RCC 7860 (cell line): ENCODE measurements at regions not wholly inside any gene's neighbourhood (a gene's known extent, or its start where the extent isn't known, plus 50 kb on each side); places are given as distances from the start of the nearest gene placed in this dataset.

Source experiments
- DNase-seq: peaks from one replicate; pipeline ENCODE4 v3.0.0-alpha.2; 2015; ENCODE audit warnings: low spot score
- FAIRE-seq: peaks from 2 replicates; lab custom pipeline; 2012; peaks lifted over from hg19 to GRCh38; lab: Jason Lieb, UNC

DNA sequence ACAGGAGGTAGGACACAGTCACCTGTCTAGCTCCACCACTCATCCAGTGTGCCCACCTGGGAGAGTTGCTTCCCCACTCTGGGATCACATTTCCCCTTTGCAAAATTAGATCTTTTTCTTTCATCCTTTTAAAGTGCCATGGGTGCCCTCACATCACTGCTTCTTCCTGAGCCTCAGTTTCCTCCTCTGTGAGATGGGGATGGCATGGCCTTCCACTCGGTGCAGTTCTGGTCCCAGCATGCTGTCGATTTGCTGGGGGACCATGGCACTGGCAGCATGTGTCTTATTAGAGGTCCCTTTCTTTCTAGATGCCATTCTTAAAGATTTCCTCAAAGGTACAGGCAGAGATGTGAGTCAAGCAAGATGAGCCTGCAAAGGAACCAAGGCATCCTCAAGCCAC lies 158.3 kb upstream of the ZMIZ1 start:
- FAIRE-seq (no peak), DNase-seq (no peak)

DNA sequence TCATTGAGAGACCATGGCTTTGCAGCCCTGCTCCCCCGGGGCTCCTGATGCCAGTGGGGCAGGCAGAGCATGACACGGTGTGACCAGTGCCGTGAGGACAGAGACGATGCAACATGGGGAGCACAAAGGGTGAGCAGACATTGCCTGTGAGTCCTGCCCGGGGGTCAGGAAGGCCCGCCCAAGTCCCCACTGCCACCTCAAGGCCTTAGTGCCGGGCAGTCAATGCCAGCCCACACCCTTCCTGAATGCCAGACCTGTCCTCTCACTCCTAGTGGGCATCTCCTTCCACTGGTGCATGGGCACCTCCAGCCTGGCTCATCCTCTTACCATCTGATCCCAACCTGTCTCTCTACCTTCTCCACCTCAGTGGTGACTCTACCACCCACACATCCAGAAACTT lies 157.9 kb upstream of the ZMIZ1 start:
- no peak for FAIRE-seq
- no peak for DNase-seq

DNA sequence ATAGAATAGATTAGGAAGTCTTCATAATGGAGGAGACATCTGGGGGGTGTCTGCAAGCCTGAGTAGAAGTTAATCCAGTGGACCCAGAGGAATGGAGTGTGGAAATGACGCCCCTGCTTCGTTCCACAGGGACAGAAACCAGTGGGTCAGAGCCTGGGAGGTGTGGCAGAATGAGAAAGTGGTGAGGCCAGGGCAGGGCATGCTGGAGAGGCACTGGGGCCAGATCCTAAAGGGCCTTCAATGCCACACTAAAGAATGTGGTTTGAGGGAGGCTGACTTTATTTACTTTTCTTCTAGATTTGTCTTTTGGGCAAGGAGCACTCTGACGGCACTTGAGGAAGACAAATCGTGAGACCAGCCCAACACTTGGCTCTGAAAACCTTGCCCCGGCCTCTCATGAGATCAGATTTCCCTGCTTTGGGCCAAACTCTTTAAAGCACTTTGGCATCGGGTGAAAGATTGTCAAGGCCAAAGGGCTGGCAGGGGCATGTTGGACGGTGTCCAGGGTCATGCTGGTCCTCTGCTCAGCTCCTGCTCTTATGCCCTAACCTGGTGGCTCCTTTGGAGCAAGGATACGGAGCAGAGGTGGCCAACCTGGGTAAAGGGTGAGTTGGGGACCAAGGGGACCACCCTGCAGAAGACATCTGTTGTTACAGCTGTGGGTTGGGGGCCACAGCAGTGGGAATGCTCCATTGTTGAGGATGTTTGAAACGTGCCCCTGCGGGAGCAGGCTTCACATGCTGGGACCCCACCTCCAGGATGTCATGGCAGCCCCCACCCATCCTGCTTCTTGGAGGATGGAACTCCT lies 157.0 kb upstream of the ZMIZ1 start:
- FAIRE-seq, result no peak

DNA sequence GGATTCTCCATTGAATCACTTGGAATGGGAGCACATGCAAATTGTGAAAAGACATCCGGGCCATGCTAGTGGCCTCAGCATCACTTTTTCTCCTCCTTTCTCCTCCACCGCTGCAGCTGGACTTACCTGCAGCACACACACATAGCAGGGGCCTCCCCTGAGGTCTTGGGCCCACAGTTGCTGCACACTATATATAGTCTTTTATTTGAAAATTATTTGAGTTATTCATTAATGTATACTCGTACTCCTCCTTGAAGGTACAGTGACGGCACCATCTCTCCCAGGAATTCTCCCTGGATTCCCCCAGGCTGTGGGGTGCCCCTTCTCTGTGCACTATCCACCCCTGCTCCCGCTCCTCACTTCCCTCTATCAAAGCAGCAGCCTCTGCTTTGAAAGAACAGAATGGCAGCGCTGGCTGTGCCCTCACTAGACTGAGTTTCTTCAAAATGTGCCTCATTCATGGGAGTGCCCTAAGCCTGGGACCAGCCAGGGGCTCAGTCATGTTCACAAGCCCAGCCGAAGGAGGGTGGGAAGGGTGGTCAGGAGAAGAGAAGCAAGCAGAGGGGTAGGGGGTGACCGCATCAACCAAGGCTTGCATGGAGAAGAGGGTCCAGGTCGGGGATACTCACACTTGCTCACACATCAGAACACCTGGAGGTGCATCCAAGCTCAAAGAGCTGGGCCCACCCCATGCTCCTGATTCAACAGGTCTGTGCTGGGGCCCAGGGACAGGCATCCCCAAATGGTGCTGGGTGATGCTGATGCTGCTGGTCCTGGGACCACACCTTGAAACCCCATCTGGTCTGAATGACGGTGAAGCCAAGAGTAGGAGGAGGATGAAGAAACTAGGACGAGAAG lies 156.2 kb upstream of the ZMIZ1 start:
- FAIRE-seq, result no peak
- no peak for DNase-seq

More for the DNA sequence above, 157.0 kb upstream of the ZMIZ1 start:
- no peak for DNase-seq

DNA sequence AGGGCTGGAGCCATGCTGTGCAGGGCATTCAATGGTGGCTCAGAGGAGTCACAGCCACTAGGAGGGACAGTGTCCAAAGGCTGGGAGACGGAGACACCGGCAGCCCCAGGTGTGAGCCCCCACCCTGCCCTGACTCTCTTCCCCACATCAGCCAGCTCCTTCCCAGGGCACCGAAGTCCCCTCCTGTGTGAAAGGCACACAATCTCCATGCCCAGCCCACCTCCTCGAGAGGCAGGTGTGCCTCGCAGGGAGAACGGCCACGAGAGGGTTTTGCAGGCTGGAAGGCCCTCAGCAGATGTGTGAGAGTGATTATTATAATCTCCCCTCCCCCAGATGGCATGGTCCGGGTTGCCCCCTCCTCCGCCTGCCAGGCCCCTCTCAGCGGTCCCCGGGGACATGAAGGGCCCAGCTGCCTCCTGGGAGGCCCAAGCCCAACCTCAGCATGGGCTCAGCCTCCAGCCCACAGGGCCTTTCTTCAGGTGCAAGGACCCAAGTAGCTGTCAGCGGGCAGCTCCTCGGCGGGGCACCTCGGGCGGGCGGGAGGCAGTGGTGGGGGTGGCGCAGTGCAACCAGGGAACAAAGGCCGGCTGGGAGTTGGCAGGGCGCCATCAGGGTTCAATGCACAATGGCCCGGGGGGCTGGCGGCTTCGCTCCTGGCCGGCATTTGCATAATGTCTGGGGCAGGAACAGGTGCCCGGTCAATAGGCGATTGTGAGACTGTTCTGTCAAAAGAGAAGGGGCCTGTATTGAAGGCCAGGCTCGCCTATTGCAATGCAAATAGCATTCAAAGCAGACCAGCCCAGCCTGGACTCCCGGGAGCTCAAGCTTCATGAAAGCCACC lies 155.3 kb upstream of the ZMIZ1 start:
- FAIRE-seq, result no peak
- DNase-seq, result no peak

DNA sequence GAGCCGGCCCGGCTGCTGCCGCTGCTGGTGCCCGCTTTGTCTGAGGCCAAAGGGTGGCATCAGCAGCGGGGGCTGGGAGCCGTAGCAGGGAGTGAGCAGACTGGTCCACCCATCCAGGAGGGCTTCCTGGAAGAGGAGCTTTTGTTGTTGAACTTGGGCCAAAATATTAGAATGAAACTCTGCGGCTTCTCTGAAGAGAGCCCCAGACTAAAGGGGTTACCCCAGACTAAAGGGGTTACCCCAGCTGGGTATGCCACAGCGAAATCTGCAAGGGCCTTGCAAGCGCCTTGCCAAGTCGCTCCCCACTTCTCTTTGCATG lies 154.7 kb upstream of the ZMIZ1 start:
- FAIRE-seq (no peak), DNase-seq (no peak)

DNA sequence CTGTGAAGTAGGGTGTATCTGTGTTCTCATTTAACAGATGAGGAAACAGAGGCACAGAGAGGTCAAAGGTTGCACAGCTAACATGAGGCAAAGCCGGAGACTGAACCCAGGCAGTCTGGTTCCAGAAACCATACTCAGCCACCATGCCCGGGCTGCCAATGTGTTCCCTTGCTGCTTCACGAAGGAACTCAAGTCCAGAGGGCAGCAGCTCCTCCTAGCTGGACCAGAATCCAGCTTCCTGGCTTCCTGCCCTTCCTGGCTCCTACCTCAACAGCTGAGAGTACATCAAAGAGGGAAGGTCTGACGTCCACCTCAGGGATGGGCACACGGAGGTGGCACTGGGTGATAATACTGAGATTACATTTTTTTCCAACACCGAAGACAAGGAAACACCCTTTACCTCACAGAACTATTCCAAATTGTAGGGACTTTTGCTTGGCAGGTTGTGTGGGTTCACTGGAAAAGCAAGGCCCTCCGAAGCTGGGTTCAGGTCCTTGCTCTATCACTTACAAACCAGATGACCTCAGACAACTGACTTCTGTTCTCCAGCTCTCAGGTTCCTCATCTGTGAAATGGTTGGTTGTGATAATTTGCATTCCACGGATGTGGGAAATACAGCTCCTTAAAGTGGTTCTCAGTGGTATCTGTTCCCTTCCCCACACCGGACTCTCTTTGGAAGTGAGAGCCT lies 154.1 kb upstream of the ZMIZ1 start:
- FAIRE-seq, result no peak
- DNase-seq, result no peak

DNA sequence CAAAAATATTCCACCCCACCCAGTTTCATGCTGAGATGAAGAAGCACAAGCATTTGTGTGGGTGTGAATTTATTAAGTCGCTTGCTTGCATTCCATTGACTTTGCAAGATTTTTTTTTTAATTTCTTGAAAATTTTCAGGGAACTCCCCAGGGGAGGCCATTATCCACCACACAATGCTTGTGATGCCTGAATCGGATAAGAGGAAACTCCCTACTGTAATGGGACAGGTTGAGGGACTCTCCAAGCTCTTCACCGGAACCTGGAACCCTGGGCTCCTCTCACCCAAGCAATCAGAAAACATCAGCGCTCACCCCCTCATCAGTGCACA lies 153.6 kb upstream of the ZMIZ1 start:
- DNase-seq (no peak), FAIRE-seq (no peak)

DNA sequence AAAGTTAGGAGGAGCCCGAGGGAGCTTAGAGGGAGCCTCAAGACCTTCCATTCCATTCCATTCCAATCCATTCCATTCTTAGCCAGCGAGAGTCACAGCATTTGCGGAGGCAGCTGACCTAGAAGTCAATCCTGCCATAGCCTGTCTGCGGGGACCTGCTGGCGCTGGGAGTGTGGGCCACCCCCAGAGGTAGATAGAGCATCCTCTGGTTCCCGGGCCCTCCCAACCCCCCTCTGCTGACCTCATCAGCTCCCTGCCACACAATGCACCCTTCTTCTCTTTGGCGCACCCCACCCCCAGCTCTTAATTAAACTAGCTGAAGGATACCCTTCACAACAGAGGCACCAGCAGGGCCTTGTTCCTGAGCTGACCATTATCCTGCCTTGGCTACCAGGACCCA lies 152.5 kb upstream of the ZMIZ1 start:
- no peak for FAIRE-seq
- no peak for DNase-seq

DNA sequence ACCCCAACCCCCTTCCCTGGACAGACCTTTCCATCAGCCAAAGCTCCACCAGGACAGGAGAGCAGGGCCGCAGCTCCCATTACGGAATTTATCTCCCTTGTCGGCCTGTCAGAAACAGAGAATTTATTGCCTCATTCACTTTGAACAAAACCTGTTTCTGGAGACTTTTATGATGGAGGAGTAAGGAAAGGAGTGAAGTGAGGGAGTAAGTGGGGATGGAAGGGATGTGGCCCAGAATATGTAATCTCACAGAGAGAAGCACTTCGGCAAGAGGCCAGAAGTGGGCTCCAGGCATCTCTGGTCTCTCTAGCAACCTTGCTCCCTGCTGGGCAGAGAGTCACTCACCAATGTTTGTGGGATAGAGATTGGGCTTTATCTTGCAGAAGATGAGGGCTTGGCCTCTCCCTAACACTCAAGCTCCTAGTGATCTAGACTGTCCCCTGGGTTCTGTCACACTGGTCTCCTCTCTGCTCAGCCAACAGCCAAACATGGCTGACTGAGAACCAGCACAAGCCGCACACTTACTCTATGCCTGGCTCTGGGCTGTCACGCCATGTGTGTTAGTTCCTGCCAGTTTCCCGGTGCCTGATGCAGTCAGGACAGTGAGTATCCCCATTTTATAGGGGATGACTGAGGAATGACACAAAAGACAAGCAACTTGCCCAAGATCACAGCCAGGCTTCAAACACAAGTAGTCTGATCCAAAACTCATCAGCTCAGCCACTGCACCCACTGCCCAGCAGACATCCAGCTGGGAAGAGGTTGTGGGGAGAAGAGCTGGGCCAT lies 149.4 kb upstream of the ZMIZ1 start:
- DNase-seq, result no peak
- no peak for FAIRE-seq

DNA sequence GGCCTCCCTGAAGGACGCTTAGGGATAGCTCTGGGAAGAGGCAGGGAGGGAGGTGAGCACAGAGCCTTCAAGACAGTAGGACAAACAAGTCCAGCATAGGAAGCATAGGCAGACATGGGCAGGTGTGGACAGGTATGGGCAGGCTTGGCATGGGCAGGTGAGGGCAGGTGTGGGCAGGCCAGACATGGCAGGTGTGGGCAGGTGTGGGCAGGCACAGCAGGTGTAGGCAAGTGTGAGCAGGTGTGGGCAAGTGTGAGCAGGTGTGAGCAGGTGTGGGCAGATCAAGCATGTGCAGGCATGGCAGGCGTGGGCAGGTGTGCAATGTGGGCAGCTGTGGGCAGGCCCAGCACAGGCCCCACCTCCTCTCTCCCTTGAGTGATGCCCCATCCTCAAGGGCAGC lies 148.8 kb upstream of the ZMIZ1 start:
- FAIRE-seq, result no peak
- DNase-seq, result no peak

DNA sequence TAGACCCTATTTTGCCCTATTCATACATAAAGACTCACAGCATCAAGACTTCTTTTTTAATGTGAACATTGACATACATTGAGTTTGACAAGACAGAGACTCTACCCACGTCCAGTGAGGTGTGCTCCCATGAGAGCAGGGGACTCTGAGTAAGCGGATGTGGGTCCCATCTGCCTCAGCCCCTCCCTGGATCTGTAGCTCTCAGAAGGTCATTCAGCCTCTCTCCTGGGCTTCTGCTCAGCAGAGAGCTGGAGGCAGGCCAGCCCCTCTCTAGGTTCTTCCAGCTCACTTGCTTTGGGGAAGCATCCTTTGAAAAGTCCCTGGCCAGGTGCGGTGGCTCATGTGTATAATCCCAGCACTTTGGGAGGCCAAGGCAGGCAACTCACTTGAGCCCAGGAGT lies 146.9 kb upstream of the ZMIZ1 start:
- no peak for FAIRE-seq
- DNase-seq, result no peak

DNA sequence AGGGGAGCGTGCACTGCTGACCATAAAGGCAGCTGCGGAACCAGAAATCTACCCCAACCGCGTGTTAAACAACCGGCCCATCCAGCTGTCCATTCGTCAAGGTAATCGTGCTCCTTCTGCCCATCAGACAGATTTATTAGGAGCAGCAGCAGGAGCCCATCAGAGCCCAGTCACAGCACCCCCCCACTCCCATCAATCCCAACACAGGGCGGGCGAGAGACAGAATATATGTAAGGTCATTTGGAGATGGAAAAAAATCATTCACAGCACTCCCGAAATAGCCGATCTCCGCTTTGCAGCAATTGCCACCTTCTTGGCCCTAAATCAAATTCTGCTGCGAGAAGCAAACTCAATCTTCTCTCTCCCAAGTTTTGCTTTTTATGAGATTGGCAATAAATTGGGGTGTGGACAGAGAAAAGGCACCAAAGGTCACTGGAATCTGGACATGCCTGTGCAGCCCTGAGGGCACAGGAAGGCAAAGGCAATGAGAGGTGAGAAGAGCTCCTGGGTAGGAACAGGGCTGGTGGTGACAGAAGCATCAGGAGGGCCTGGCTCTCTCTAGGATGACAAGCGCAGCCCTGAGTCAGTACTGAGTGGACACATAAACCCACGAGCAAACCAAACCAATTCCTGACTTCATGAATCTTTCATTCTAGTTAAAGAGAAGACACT lies 145.0 kb upstream of the ZMIZ1 start:
- FAIRE-seq (no peak), DNase-seq (no peak)

DNA sequence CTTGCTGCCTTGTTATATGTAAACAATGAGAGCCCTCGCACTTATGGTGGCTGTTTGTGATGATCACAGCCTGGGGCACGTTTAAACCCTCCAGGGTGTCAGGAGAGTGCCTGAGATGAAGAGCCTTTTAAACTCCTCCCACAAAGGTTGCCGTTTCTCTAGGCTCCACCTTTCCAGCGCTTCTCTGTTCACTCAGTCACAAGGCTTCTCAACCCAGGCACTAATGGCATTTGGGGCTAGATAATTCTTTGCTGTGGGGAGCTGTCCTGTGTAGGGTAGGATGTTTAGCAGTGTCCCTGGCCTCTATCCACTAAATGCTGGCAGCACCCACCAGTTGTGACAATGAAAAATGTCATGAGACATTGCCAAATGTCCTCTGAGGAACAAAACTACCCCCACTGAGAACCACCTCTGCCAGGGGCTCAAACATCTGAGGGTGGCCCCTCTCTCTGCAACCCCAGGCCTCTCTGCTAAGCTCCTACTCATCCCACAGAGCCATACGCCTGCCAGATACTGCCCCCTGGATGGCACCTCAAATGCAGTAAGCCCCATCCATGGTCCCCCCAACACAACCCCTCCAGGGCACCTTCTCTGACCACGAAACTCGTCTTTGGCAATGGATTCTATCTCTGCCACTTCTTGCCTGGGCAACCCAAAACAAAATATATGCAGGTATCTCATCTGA lies 144.3 kb upstream of the ZMIZ1 start:
- FAIRE-seq, result no peak
- DNase-seq, result no peak

DNA sequence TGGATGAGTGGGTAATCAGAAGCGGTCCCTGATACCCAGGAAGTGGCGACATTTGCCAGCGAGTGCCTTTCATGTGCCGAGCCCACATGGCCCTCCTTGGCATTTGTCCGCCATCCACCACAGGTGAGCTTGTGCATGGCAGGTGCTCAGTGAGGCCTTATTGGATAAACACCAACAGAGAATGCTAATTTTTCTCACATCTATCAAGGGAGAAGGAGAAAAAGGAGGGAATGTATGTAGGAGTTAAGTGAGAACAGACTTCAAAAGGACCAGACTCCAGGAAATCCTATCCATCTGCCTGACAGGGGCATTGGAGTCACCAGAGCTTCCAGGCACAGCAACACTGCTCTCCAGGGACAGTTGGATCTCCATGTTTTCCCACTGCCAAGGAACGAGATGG lies 143.5 kb upstream of the ZMIZ1 start:
- FAIRE-seq, result no peak
- DNase-seq, result no peak

DNA sequence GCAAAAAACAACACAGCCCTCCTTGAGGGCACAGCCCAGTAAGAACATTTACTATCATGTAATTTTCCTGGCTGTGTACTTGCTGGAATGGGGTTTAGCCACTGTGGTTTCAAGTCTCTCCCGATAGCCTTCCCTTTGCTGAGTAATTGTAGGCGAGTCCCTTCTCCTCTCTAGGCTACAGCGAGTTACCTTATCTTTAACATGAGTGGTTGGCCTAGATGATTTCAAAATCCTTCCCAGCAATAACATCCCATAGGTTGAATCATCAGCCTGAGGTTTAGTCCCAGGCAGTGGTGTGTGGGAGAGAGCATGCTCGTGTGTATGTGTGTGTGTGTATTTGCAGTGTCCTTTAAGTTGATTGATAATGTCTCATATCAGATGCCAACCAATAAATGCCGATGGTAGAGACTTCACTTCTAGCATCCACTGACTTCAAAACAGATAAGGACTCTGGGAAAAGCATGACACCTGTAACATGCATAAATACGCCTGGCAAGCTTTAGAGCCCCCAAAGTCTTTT lies 142.9 kb upstream of the ZMIZ1 start:
- FAIRE-seq, result peak; percentile 98
- peak; percentile 95 for DNase-seq

DNA sequence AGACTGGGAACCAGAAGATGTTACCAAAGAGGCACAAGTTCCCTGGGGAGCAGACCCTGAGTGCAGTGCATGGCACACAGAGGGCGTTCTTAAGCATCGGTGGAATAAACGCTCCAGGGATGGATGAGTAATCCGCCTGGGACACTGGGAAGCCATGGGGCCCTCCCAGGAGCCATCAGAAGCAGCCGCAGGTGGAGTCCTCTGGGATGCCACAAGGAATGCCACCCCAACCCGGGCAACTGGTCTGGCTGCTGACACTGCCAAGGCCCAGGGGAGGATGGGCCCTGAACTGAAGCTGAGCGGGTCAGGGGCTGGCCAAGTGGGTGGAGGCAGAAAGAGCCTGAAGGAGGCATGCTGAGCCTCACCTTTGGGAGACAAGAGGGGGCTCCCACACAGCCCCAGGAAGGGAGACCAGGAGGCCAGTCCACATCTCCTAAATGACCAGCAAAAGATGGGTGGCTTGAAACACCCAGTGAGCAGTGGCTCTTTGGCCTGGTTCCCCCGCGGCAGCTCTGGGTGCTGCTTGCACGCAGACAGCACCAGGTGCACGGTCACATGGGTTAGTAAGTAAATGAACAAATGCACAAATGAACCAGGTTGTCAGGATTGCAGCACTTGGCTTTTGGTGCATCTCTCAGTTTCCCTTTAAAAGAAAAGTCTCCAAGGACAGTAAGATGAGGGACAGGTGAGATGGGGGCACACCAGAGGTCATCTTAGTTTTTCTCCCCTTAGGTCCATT lies 141.3 kb upstream of the ZMIZ1 start:
- DNase-seq (peak; percentile 44), FAIRE-seq (no peak)

DNA sequence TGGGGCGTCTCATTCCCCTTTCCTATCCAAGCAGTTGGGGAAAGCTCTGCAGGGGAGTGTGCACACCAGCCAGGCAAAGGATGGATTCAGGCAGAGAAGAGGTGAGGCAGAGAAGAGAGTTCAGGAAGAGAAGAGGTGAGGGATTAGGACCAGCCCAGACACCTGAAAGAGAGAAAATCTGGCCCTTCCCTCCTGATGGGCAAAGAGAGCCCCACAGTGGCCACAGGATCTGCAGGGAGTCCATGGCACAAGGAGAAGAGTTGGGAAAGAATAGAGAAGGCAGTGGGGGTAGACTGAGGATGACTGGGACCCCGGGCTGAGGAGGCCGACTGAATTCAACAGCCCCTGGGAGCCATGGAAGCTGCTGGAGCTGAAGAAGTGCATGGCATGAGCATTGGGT lies 140.4 kb upstream of the ZMIZ1 start:
- FAIRE-seq, result no peak

More for the DNA sequence above, 140.4 kb upstream of the ZMIZ1 start:
- DNase-seq, result no peak
